Osteoblast (primary cell): ENCODE measurements at regions not wholly inside any gene's neighbourhood (a gene's known extent, or its start where the extent isn't known, plus 50 kb on each side); places are given as distances from the start of the nearest gene placed in this dataset.

ENCODE experiments used
- DNase-seq: peaks from one replicate; pipeline ENCODE4 v3.0.0; 2011; ENCODE audit warnings: low spot score, mixed read lengths; ENCODE audit not compliant: insufficient read length; ENCODE audit errors: missing footprints
- H2AFZ ChIP-seq: 2 replicates; pipeline ENCODE4 v1.6.0; 2011; ENCODE audit warnings: mild to moderate bottlenecking, low read length
- H3K27ac ChIP-seq: 2 replicates; pipeline ENCODE4 v1.5.1; 2011; ENCODE audit warnings: mild to moderate bottlenecking, low read depth, low read length, moderate library complexity
- H3K27me3 ChIP-seq: 2 replicates; pipeline ENCODE4 v1.6.0; 2012; ENCODE audit warnings: mild to moderate bottlenecking, control low read depth, inconsistent platforms, low read length, moderate library complexity; ENCODE audit not compliant: insufficient read depth
- H3K36me3 ChIP-seq: 2 replicates; pipeline ENCODE4 v1.5.1; 2011; ENCODE audit warnings: mild to moderate bottlenecking, low read length, control low read depth, moderate library complexity; ENCODE audit not compliant: insufficient read depth
- H3K4me1 ChIP-seq: 2 replicates; pipeline ENCODE4 v1.5.1; 2011; ENCODE audit warnings: mild to moderate bottlenecking, low read length, control low read depth, moderate library complexity; ENCODE audit not compliant: insufficient read depth
- H3K4me2 ChIP-seq: 2 replicates; pipeline ENCODE4 v1.6.0; 2011; ENCODE audit warnings: mild to moderate bottlenecking, low read length; ENCODE audit not compliant: insufficient read depth
- H3K4me3 ChIP-seq: fragments of 200-600 bp; sonication (generic); 3 replicates; pipeline ENCODE4 v1.5.1; 2012; ENCODE audit warnings: mild to moderate bottlenecking, low read length, inconsistent platforms; ENCODE audit not compliant: insufficient read depth
- H3K79me2 ChIP-seq: 2 replicates; pipeline ENCODE4 v1.6.0; 2012; ENCODE audit warnings: mild to moderate bottlenecking, low read length, control low read depth, inconsistent platforms; ENCODE audit not compliant: insufficient read depth
- H3K9me3 ChIP-seq: 2 replicates; pipeline ENCODE4 v1.5.1; 2011; ENCODE audit warnings: low read depth, low read length, control low read depth
- H4K20me1 ChIP-seq: 2 replicates; pipeline ENCODE4 v1.6.0; 2012; ENCODE audit warnings: mild to moderate bottlenecking, low read length, control low read depth; ENCODE audit not compliant: insufficient read depth
- CTCF ChIP-seq: IDR thresholded peaks from 2 replicates; pipeline ENCODE4 v1.5.1; 2011; ENCODE audit warnings: mild to moderate bottlenecking, low read depth, low read length, moderate library complexity; ENCODE audit errors: extremely low read depth

GRCh38 chr14:98840091-98840490, 431.9 kb downstream of the BCL11B start:
- Histone ChIP-seq H3K4me1 (no peaks in the 10 kb centered on the region), H3K4me3 (no peak overlapping the region), H2AFZ (no peak overlapping the region), H3K4me2 (no peak overlapping the region), H3K27ac (no peak overlapping the region), H3K36me3 (no peaks in the 10 kb centered on the region), H3K79me2 (no peaks in the 10 kb centered on the region), H4K20me1 (no peaks in the 10 kb centered on the region), H3K27me3 (no peaks in the 10 kb centered on the region), H3K9me3 (peaks cover 3% of the 10 kb centered on the region)
- no peak for TF ChIP-seq CTCF
- DNase-seq: no peak

DNA sequence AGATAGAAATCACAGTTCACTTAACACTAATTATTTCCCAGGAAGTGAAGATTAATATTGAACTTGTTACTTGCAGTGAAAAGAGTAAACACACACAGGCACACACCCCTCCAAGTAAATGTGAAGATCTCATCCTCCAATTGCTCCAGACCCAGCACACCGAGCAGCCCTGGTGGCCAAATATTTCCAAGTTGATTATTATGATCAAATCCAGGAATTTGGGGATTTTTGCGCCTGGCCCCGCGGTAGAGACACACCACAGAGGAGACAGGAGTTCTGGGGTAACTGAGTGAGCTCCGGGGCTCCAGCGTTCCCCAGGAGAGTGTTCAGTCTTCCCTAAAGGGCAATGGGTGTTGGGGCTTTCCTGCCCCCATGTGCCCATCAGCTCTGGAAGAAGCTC, 431.5 kb downstream of the BCL11B start:
- no peak overlapping the region for H3K4me3 ChIP-seq
- no peak overlapping the region for H3K27ac ChIP-seq
- no peaks in the 10 kb centered on the region for H3K79me2 ChIP-seq
- peaks cover 2% of the 10 kb centered on the region for H3K9me3 ChIP-seq
- H3K36me3 ChIP-seq: no peaks in the 10 kb centered on the region
- H3K4me2 ChIP-seq: no peak overlapping the region
- H3K27me3 ChIP-seq: no peaks in the 10 kb centered on the region
- no peak overlapping the region for H2AFZ ChIP-seq
- TF ChIP-seq CTCF: no peak
- no peak for DNase-seq
- no peaks in the 10 kb centered on the region for H3K4me1 ChIP-seq
- H4K20me1 ChIP-seq: no peaks in the 10 kb centered on the region

DNA sequence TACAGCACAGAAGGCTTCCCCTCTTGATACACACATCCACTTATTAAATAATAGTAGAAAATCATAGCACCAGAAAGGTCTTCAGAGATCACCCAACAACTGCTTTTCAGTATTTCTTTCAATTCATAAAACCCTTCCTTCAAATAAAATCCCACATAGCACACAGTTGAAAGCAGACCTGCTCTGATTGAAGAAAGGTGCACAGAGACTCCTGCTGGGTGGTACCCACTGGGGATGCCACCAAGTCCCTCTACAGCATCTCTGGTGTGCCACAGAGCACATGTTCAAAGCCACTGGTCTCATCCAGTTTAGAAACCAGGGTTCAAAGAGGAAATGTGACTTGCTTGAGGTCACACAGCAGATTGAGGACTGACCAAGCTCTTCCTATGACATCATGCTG, 427.5 kb downstream of the BCL11B start:
- no peaks in the 10 kb centered on the region for H3K36me3 ChIP-seq
- no peaks in the 10 kb centered on the region for H3K27me3 ChIP-seq
- no peaks in the 10 kb centered on the region for H3K4me1 ChIP-seq
- no peaks in the 10 kb centered on the region for H3K79me2 ChIP-seq
- H3K4me3 ChIP-seq: no peak overlapping the region
- H3K9me3 ChIP-seq: no peaks in the 10 kb centered on the region
- TF ChIP-seq CTCF: no peak
- no peaks in the 10 kb centered on the region for H4K20me1 ChIP-seq
- H2AFZ ChIP-seq: no peak overlapping the region
- no peak for DNase-seq
- no peak overlapping the region for H3K4me2 ChIP-seq
- H3K27ac ChIP-seq: no peak overlapping the region

DNA sequence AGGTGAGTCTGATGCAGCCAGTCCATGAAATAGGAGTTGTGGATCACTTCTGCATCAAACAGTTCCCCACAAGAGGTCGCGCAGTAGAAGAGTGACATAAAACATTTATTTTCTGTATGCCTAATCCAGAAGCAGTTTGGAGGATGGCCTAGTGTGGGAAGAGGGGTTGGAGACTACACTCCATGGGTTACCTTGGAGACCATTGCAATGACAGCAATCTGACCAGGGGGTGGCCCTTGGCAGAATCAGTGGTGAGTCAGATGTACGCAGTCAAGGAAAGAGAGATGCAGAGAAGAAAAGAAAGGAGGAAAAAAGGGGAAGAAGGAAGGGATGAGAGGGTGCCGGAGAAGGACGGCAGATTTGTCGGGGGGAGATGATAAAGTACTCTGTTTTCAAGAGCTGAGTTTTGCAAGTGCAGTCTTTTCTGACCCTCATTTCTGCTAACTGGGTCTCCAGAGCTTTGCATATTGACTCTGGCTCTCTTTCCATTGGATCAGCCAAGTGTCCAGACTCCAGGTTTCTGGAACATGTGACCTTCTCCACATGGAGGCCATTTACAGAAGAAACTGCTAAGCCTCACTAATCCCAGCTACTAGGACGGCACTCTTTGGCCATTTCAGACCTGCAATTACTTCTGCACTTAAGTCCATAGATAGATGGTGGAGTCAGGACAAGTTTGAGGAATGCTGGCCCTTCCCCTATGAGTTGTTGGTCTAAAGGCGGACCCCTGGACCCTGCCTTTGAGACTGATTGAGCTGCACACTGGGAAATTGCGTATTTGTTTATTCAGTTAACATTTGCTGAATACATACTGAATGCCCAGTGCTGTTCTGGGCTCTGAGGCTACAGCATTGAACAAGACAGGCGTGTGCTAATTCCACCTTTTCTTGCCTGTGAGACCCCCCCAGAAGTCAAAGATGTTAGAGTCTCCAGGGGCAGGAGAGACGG, 424.2 kb downstream of the BCL11B start:
- H3K9me3 ChIP-seq: no peaks in the 10 kb centered on the region
- H3K4me3 ChIP-seq: no peak overlapping the region
- no peaks in the 10 kb centered on the region for H3K27me3 ChIP-seq
- no peaks in the 10 kb centered on the region for H3K79me2 ChIP-seq
- TF ChIP-seq CTCF: no peak
- no peaks in the 10 kb centered on the region for H3K36me3 ChIP-seq
- no peak for DNase-seq
- H4K20me1 ChIP-seq: no peaks in the 10 kb centered on the region
- H3K4me2 ChIP-seq: no peak overlapping the region
- H3K27ac ChIP-seq: no peak overlapping the region
- no peak overlapping the region for H2AFZ ChIP-seq
- no peaks in the 10 kb centered on the region for H3K4me1 ChIP-seq
